SK-N-SH (cell line): ENCODE measurements at regions not wholly inside any gene's neighbourhood (a gene's known extent, or its start where the extent isn't known, plus 50 kb on each side); places are given as distances from the start of the nearest gene placed in this dataset.

ENCODE experiments used
- CTCF ChIA-PET: fragments of 300-600, 350-600 bp; formaldehyde crosslinking; extraction: SDS; loops from one replicate; lab custom pipeline; 2021; lab: Yijun Ruan, JAX
- POLR2A ChIA-PET: fragments of 350-600 bp; sonication (Branson Sonifier 250); formaldehyde crosslinking; extraction: SDS; loops from one replicate; lab custom pipeline; 2020; ENCODE audit warnings: antibody characterized with exemption, inconsistent platforms; lab: Yijun Ruan, JAX
- DNase-seq: peaks from one replicate; pipeline ENCODE4 v3.0.0; 2012
- H2AFZ ChIP-seq: fragments of 200-600 bp; sonication (generic); 2 replicates; pipeline ENCODE4 v1.8.1; 2016; ENCODE audit warnings: antibody characterized with exemption, mild to moderate bottlenecking, low read depth
- H3F3A ChIP-seq: fragments of 200-600 bp; sonication (generic); replicated peaks from 2 replicates; pipeline ENCODE3; 2016; ENCODE audit warnings: antibody characterized with exemption, mild to moderate bottlenecking; ENCODE audit not compliant: insufficient read depth
- H3K27ac ChIP-seq, 2 experiments: fragments of 200-500 bp in 1 of 2; fragments of 200-600 bp in 1 of 2; sonication (Bioruptor generic) in 1 of 2; sonication (generic), shearing (Covaris generic) in 1 of 2; 2 replicates each; pipeline versions ENCODE4 v1.5.1 to v1.6.1; 2014 to 2016; ENCODE audit warnings: low read depth in 2 of 2, inconsistent platforms in 1 of 2, low read length in 1 of 2, mild to moderate bottlenecking in 1 of 2, mixed read lengths in 1 of 2
- H3K27me3 ChIP-seq: fragments of 200-600 bp; sonication (generic), shearing (Covaris generic); 2 replicates; pipeline ENCODE4 v1.6.1; 2016; ENCODE audit warnings: mixed run types; ENCODE audit not compliant: insufficient read depth
- H3K36me3 ChIP-seq, 2 experiments: fragments of 200-500 bp in 1 of 2; fragments of 200-600 bp in 1 of 2; sonication (Bioruptor generic) in 1 of 2; sonication (generic) in 1 of 2; replicated peaks in 1 of 2; 2 replicates each; pipeline versions ENCODE3 to v1.5.1; 2014 to 2016; ENCODE audit warnings: low read length in 1 of 2, mild to moderate bottlenecking in 1 of 2; ENCODE audit not compliant: insufficient read depth in 2 of 2, control insufficient read depth in 1 of 2
- H3K4me1 ChIP-seq, 2 experiments: fragments of 200-500 bp in 1 of 2; fragments of 200-600 bp in 1 of 2; sonication (Bioruptor generic) in 1 of 2; sonication (generic), shearing (Covaris generic) in 1 of 2; 2 replicates each; pipeline versions ENCODE4 v1.5.1 to v1.6.1; 2014 to 2016; ENCODE audit warnings: low read depth in 1 of 2, low read length in 1 of 2, mixed run types in 1 of 2; ENCODE audit not compliant: insufficient read depth in 2 of 2, control insufficient read depth in 1 of 2
- H3K4me2 ChIP-seq: fragments of 200-600 bp; sonication (generic), shearing (Covaris generic); 2 replicates; pipeline ENCODE4 v1.6.1; 2017; ENCODE audit warnings: mixed run types
- H3K4me3 ChIP-seq, 2 experiments: fragments of 200-500 bp in 1 of 2; fragments of 200-600 bp in 1 of 2; sonication (Bioruptor generic) in 1 of 2; sonication (generic), shearing (Covaris generic) in 1 of 2; 2 replicates each; pipeline versions ENCODE4 v1.5.1 to v1.8.1; 2014 to 2016; ENCODE audit warnings: low read depth in 2 of 2, inconsistent platforms in 1 of 2, low read length in 1 of 2, mild to moderate bottlenecking in 1 of 2, mixed read lengths in 1 of 2, moderate library complexity in 1 of 2
- H3K79me2 ChIP-seq: fragments of 200-600 bp; sonication (generic); 2 replicates; pipeline ENCODE4 v1.8.1; 2017; ENCODE audit warnings: mild to moderate bottlenecking; ENCODE audit not compliant: insufficient read depth
- H3K9ac ChIP-seq: fragments of 200-600 bp; sonication (generic); 2 replicates; pipeline ENCODE4 v1.6.1; 2017; ENCODE audit warnings: mixed run types
- H3K9me2 ChIP-seq: fragments of 200-600 bp; sonication (generic); 2 replicates; pipeline ENCODE4 v1.6.1; 2017; ENCODE audit warnings: mixed run types
- H3K9me3 ChIP-seq: fragments of 200-600 bp; sonication (generic); 2 replicates; pipeline ENCODE4 v1.6.1; 2017; ENCODE audit warnings: mixed run types, mild to moderate bottlenecking, moderate library complexity
- H4K20me1 ChIP-seq: fragments of 200-600 bp; sonication (generic); 2 replicates; pipeline ENCODE4 v1.6.1; 2017; ENCODE audit warnings: mild to moderate bottlenecking, mixed run types; ENCODE audit not compliant: insufficient read depth
- CHD2 ChIP-seq: fragments of 150-350 bp; IDR thresholded peaks from 2 replicates; pipeline ENCODE4 v1.6.1; 2018; ENCODE audit warnings: low read length; ENCODE audit not compliant: partially characterized antibody
- ELF1 ChIP-seq: IDR thresholded peaks from 2 replicates; pipeline ENCODE4 v1.4.0; 2012
- EZH2phosphoT487 ChIP-seq: fragments of 200-600 bp; sonication (generic); IDR thresholded peaks from 2 replicates; pipeline ENCODE4 v1.6.1; 2017; ENCODE audit warnings: low read depth, mixed run types, mild to moderate bottlenecking, antibody characterized with exemption, moderate library complexity, borderline replicate concordance
- GABPA ChIP-seq: IDR thresholded peaks from 2 replicates; pipeline ENCODE4 v1.4.0; 2012; ENCODE audit warnings: low read depth, mild to moderate bottlenecking
- IRF3 ChIP-seq: fragments of 150-350 bp; IDR thresholded peaks from 2 replicates; pipeline ENCODE4 v1.6.1; 2016; ENCODE audit warnings: mild to moderate bottlenecking, low read depth, low read length
- JUND ChIP-seq: IDR thresholded peaks from 2 replicates; pipeline ENCODE4 v1.4.0; 2012
- MXI1 ChIP-seq: IDR thresholded peaks from 2 replicates; pipeline ENCODE4 v1.6.1; 2012; ENCODE audit warnings: mild to moderate bottlenecking, low read depth, low read length, improper control_type of control experiment
- PBX3 ChIP-seq: IDR thresholded peaks from 2 replicates; pipeline ENCODE4; 2012
- POLR2AphosphoS5 ChIP-seq: IDR thresholded peaks from 2 replicates; pipeline ENCODE4 v1.6.1; 2012; ENCODE audit warnings: low read depth, low read length
- RAD21 ChIP-seq: IDR thresholded peaks from 2 replicates; pipeline ENCODE4 v1.6.1; 2012; ENCODE audit warnings: mild to moderate bottlenecking, low read length
- REST ChIP-seq: IDR thresholded peaks from 2 replicates; pipeline ENCODE4 v1.6.1; 2012; ENCODE audit warnings: mild to moderate bottlenecking, low read depth, low read length, moderate library complexity
- RFX5 ChIP-seq: IDR thresholded peaks from 2 replicates; pipeline ENCODE4 v1.6.1; 2012; ENCODE audit warnings: mild to moderate bottlenecking, improper control_type of control experiment, low read length
- SIN3A ChIP-seq: IDR thresholded peaks from 2 replicates; pipeline ENCODE4 v1.6.1; 2012; ENCODE audit warnings: low read depth, mild to moderate bottlenecking, low read length, moderate library complexity, borderline replicate concordance
- TAF1 ChIP-seq: IDR thresholded peaks from 2 replicates; pipeline ENCODE4 v1.6.1; 2012; ENCODE audit warnings: low read depth, mild to moderate bottlenecking, low read length, moderate library complexity, borderline replicate concordance
- USF1 ChIP-seq: IDR thresholded peaks from 2 replicates; pipeline ENCODE4 v1.4.0; 2012; ENCODE audit warnings: low read depth, borderline replicate concordance
- YY1 ChIP-seq: IDR thresholded peaks from 2 replicates; pipeline ENCODE4 v1.4.0; 2012; ENCODE audit warnings: low read depth, mild to moderate bottlenecking
- ZBTB33 ChIP-seq: IDR thresholded peaks from 2 replicates; pipeline ENCODE4 v1.4.0; 2012; ENCODE audit warnings: low read depth, borderline replicate concordance
- WGBS: methylation state at CpG from one replicate; pipeline ENCODE4 v1.1.6; 2017; ENCODE audit warnings: low lambda C conversion rate; 5-methylcytosine and 5-hydroxymethylcytosine counted together

- Histone ChIP-seq H3K9me3 (no peaks in the 10 kb centered on the region), H3F3A (no peaks in the 10 kb centered on the region), H3K9me2 (no peaks in the 10 kb centered on the region), H3K4me1 (no peaks in the 10 kb centered on the region), H2AFZ (no peak overlapping the region), H3K9ac (no peak overlapping the region), H3K27me3 (peaks cover 44% of the 10 kb centered on the region), H3K4me3 (no peak overlapping the region), H3K4me2 (no peak overlapping the region), H4K20me1 (no peaks in the 10 kb centered on the region), H3K36me3 (no peaks in the 10 kb centered on the region), H3K79me2 (no peaks in the 10 kb centered on the region), H3K27ac (no peak overlapping the region)
- TF ChIP-seq EZH2phosphoT487 = no peak
- TF ChIP-seq YY1 = no peak
- TF ChIP-seq TAF1 = no peak
- no peak for TF ChIP-seq RAD21
- TF ChIP-seq CHD2 = no peak
- no peak for TF ChIP-seq IRF3
- no peak for TF ChIP-seq ELF1
- no peak for TF ChIP-seq MXI1
- TF ChIP-seq PBX3 = no peak
- TF ChIP-seq REST = no peak
- no peak for TF ChIP-seq GABPA
- no peak for TF ChIP-seq ZBTB33
- no peak for TF ChIP-seq JUND
- TF ChIP-seq POLR2AphosphoS5 = no peak
- no peak for TF ChIP-seq USF1
- TF ChIP-seq RFX5 = no peak
- TF ChIP-seq SIN3A = no peak
- ChIA-PET CTCF (no interaction called here), POLR2A (no interaction called here)
- DNase-seq = no peak
- 20% methylated on average over 11 of the region's 11 CpGs for WGBS
Observed at GRCh38 chr5:2187156-2187555, 304.4 kb upstream of the IRX4 start.
